Erythroblast (primary cell): ENCODE measurements at regions not wholly inside any gene's neighbourhood (a gene's known extent, or its start where the extent isn't known, plus 50 kb on each side); places are given as distances from the start of the nearest gene placed in this dataset.

Experiments used
- GATA1 ChIP-seq: IDR thresholded peaks from 2 replicates; pipeline ENCODE4 v1.6.1; 2011; ENCODE audit warnings: low read depth, mild to moderate bottlenecking, control low read depth, low read length, moderate library complexity
- POLR2A ChIP-seq: IDR thresholded peaks from 2 replicates; pipeline ENCODE4 v1.6.1; 2011; ENCODE audit warnings: mild to moderate bottlenecking, low read length

- TF ChIP-seq POLR2A (no peak), GATA1 (no peak)
Observed at GRCh38 chr15:81504170-81504905, 130.3 kb upstream of the TMC3 start.
